ENCODE measurements at regions not wholly inside any gene's neighbourhood (a gene's known extent, or its start where the extent isn't known, plus 50 kb on each side); places are given as distances from the start of the nearest gene placed in this dataset.

GRCh38 chr2:13109516-13109915 lies 392.8 kb downstream of the TRIB2 start:
- H3K4me3 ChIP-seq: no peak overlapping the region
- TF ChIP-seq, protein P1, sequence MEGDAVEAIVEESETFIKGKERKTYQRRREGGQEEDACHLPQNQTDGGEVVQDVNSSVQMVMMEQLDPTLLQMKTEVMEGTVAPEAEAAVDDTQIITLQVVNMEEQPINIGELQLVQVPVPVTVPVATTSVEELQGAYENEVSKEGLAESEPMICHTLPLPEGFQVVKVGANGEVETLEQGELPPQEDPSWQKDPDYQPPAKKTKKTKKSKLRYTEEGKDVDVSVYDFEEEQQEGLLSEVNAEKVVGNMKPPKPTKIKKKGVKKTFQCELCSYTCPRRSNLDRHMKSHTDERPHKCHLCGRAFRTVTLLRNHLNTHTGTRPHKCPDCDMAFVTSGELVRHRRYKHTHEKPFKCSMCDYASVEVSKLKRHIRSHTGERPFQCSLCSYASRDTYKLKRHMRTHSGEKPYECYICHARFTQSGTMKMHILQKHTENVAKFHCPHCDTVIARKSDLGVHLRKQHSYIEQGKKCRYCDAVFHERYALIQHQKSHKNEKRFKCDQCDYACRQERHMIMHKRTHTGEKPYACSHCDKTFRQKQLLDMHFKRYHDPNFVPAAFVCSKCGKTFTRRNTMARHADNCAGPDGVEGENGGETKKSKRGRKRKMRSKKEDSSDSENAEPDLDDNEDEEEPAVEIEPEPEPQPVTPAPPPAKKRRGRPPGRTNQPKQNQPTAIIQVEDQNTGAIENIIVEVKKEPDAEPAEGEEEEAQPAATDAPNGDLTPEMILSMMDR (IDR thresholded peaks at IDR 0.05): no peak
- no peak for DNase-seq (ENCODE audit: low spot score)
- no peak overlapping the region for H3K27ac ChIP-seq

- TF ChIP-seq, protein P1 (IDR thresholded peaks at IDR 0.05): no peak
- no peak for DNase-seq (ENCODE audit: low spot score)
- no peak overlapping the region for H3K4me3 ChIP-seq
These were observed 394.1 kb downstream of the TRIB2 start for GRCh38 chr2:13110825-13111224.

GRCh38 chr2:13113002-13113401 lies 396.3 kb downstream of the TRIB2 start:
- H3K27ac ChIP-seq: no peak overlapping the region
- no peak overlapping the region for H3K4me3 ChIP-seq
- TF ChIP-seq, protein P1 (IDR thresholded peaks at IDR 0.05): no peak
- DNase-seq (ENCODE audit: low spot score): no peak

More at GRCh38 chr2:13110825-13111224, 394.1 kb downstream of the TRIB2 start:
- no peak overlapping the region for H3K27ac ChIP-seq

GRCh38 chr2:13114391-13114790 lies 397.7 kb downstream of the TRIB2 start:
- Histone ChIP-seq H3K4me3 (no peak overlapping the region), H3K27ac (no peak overlapping the region)
- TF ChIP-seq, protein P1 (IDR thresholded peaks at IDR 0.05): no peak
- no peak for DNase-seq (ENCODE audit: low spot score)

DNA sequence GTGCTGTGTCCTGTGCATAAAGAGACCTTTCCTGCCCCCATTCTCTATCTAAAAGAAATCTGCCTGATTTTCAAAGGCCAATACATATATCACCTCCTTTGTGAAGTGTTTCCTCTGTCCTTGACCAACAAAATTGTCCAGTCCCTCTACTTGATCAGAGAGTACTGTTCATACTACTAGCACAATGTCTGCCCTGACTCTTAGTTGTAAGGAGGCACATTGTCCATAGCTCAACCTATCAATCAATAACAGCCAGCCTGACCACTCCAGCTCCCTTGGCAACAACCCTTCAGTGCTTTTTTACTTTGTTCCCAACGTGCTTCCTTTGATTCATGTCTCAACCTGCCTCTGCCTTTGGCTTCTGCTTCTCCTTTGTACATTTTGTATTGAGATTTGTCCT lies 398.9 kb downstream of the TRIB2 start:
- TF ChIP-seq, protein P1 (IDR thresholded peaks at IDR 0.05): no peak
- Histone ChIP-seq H3K4me3 (no peak overlapping the region), H3K27ac (no peak overlapping the region)
- no peak for DNase-seq (ENCODE audit: low spot score)

- Histone ChIP-seq H3K27ac (no peak overlapping the region), H3K4me3 (no peak overlapping the region)
- TF ChIP-seq, protein P1 (IDR thresholded peaks at IDR 0.05): no peak
- DNase-seq (ENCODE audit: low spot score): no peak
These were observed 404.4 kb downstream of the TRIB2 start for GRCh38 chr2:13121096-13121495.

DNA sequence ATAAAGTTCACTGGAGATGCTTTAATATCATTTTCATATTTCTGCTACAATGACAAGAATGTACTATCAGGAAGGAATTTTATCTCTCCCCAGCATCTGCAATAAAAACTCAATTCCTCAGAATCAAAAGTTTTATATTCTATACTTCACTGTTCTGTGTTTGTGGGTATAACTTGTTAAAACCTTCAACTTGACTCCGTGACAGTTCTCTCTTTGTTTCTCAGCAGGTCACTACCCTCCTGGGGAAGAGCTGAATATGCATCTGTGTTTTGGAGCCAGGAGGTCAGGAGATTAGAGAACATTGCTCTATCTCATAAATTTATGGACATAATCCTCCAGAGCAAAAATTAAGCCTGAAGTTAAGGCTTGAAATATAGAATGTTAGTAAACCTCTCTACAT lies 411.4 kb downstream of the TRIB2 start:
- H3K27ac ChIP-seq: no peak overlapping the region
- H3K4me3 ChIP-seq: no peak overlapping the region
- TF ChIP-seq, protein P1 (IDR thresholded peaks at IDR 0.05): no peak
- no peak for DNase-seq (ENCODE audit: low spot score)

All from coronary artery (tissue), 2 donors.